Panc1 (cell line): ENCODE measurements at regions not wholly inside any gene's neighbourhood (a gene's known extent, or its start where the extent isn't known, plus 50 kb on each side); places are given as distances from the start of the nearest gene placed in this dataset.

Experiments used
- POLR2AphosphoS5 ChIP-seq: IDR thresholded peaks from 2 replicates; pipeline ENCODE4 v1.6.1; 2012; ENCODE audit warnings: mild to moderate bottlenecking, low read depth, low read length, moderate library complexity
- TF ChIP-seq, protein P1 (sequence below): fragments of 450-650 bp; IDR thresholded peaks from 2 replicates; pipeline ENCODE4 v1.5.1; 2017; ENCODE audit warnings: mild to moderate bottlenecking

DNA sequence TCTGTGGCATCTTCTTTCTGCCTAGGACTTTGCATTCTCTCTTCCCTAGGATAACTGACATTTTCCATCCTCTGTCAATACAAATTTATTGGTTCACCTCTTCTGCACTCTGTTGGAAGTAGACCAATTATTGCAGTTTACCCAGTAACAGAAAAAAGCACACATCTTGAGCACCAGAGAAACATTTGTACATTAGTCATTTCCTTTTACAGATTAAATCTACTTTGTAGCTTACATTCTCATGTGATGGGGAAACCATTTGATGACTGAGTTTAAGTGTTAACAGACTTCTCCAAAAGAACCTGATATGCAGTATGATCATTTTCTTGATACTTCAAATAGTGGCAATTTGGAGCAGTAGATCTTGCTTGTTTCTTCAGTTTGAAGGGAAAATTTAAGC is 1098.8 kb downstream of the DTWD2 start:
- TF ChIP-seq, protein P1, sequence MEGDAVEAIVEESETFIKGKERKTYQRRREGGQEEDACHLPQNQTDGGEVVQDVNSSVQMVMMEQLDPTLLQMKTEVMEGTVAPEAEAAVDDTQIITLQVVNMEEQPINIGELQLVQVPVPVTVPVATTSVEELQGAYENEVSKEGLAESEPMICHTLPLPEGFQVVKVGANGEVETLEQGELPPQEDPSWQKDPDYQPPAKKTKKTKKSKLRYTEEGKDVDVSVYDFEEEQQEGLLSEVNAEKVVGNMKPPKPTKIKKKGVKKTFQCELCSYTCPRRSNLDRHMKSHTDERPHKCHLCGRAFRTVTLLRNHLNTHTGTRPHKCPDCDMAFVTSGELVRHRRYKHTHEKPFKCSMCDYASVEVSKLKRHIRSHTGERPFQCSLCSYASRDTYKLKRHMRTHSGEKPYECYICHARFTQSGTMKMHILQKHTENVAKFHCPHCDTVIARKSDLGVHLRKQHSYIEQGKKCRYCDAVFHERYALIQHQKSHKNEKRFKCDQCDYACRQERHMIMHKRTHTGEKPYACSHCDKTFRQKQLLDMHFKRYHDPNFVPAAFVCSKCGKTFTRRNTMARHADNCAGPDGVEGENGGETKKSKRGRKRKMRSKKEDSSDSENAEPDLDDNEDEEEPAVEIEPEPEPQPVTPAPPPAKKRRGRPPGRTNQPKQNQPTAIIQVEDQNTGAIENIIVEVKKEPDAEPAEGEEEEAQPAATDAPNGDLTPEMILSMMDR: no peak
- TF ChIP-seq POLR2AphosphoS5: no peak
